ENCODE measurements at regions not wholly inside any gene's neighbourhood (a gene's known extent, or its start where the extent isn't known, plus 50 kb on each side); places are given as distances from the start of the nearest gene placed in this dataset.
"Not testable (repeated sequence)": the region's sequence is repeated elsewhere in the genome, so short reads cannot be mapped to it uniquely, and the experiment has no call there.

DNA sequence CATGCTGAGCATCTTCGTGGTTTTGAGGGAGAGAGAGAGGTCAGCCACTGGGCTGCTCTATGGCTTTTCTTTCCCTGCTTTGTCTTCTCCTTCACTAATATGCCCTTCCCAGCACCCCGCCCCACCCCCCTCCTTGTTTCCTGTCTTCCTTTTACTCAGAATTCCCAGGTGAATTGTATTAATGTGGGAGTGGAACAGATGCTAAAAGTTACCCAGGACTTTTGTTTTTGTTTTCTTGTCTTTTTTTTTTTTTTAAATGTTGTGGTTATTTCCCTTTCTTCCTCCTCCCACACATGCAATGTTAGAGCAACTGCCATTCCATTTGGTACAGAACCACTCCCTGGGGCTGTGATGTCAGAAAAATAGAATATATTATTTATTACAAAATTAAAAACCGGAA lies 442.7 kb upstream of the CD180 start:
- H2AFZ ChIP-seq (ENCODE audit: low read length), result peak overlapping the region; percentile 69
- H3K4me1 ChIP-seq (ENCODE audit: control insufficient read depth in 2 of 2, insufficient read depth in 1 of 2, low read depth in 1 of 2, low read length in 2 of 2), result peaks cover 2 to 3% of the 10 kb centered on the region in 2 donors
- H3K9me3 ChIP-seq (replicated peaks in 1 of 2; ENCODE audit: control insufficient read depth in 2 of 2, insufficient read depth in 1 of 2, low read depth in 1 of 2, low read length in 2 of 2), result peaks cover 0 to 2% of the 10 kb centered on the region in 2 donors
- H3K79me1 ChIP-seq (ENCODE audit: low read depth, low read length), result no peaks in the 10 kb centered on the region
- no peak overlapping the region for H3K4me2 ChIP-seq (ENCODE audit: insufficient read depth, low read length, poor library complexity, severe bottlenecking)
- no peak for DNase-seq (ENCODE audit: low spot score)
- no peak overlapping the region for H3K23ac ChIP-seq (ENCODE audit: low read depth, low read length, poor library complexity)
- no peaks in the 10 kb centered on the region for H3K36me3 ChIP-seq (replicated peaks in 1 of 2; ENCODE audit: control insufficient read depth in 2 of 2, insufficient read depth in 2 of 2, low read length in 2 of 2)
- H4K8ac ChIP-seq (ENCODE audit: low read depth, low read length), result no peak overlapping the region
- H2BK5ac ChIP-seq (ENCODE audit: low read length), result no peak overlapping the region
- H3K18ac ChIP-seq (ENCODE audit: low read length), result no peak overlapping the region
- no peak overlapping the region for H2BK12ac ChIP-seq (ENCODE audit: low read length)
- H3K14ac ChIP-seq (ENCODE audit: low read length), result no peak overlapping the region
- no peak overlapping the region for H3K9ac ChIP-seq (ENCODE audit: low read depth, low read length, poor library complexity)
- H2AK5ac ChIP-seq (ENCODE audit: low read depth, low read length), result no peak overlapping the region
- WGBS, 2 donors (ENCODE audit: extremely low coverage in 2 of 2, insufficient read length in 2 of 2, insufficient replicate concordance in 1 of 2), result no CpG with 5 or more reads among the region's 3 CpGs
- H2BK120ac ChIP-seq (ENCODE audit: low read depth, low read length), result no peak overlapping the region
- H3K4ac ChIP-seq (ENCODE audit: low read length), result no peak overlapping the region
- no peak overlapping the region for H3K4me3 ChIP-seq (ENCODE audit: low read length in 2 of 2)
- H3K27ac ChIP-seq (replicated peaks; ENCODE audit: low read length), result no peak overlapping the region
- no peak overlapping the region for H4K91ac ChIP-seq (ENCODE audit: low read depth, low read length, poor library complexity)
- no peaks in the 10 kb centered on the region for H3K27me3 ChIP-seq (ENCODE audit: control insufficient read depth in 3 of 3, insufficient read depth in 3 of 3, low read depth in 1 of 3, low read length in 3 of 3)
- no peak overlapping the region for H2BK15ac ChIP-seq (ENCODE audit: low read length)

GRCh38 chr5:67636850-67637524 lies 440.4 kb upstream of the CD180 start:
- Histone ChIP-seq H3K79me1 (ENCODE audit: low read depth, low read length) (no peaks in the 10 kb centered on the region), H3K4ac (ENCODE audit: low read length) (no peak overlapping the region), H3K4me3 (ENCODE audit: low read length in 2 of 2) (no peak overlapping the region), H2BK15ac (ENCODE audit: low read length) (no peak overlapping the region), H2BK5ac (ENCODE audit: low read length) (no peak overlapping the region), H3K4me2 (ENCODE audit: insufficient read depth, low read length, poor library complexity, severe bottlenecking) (no peak overlapping the region), H2BK12ac (ENCODE audit: low read length) (no peak overlapping the region), H2AFZ (ENCODE audit: low read length) (no peak overlapping the region), H3K27me3 (ENCODE audit: control insufficient read depth in 3 of 3, insufficient read depth in 3 of 3, low read depth in 1 of 3, low read length in 3 of 3) (no peaks in the 10 kb centered on the region), H2AK5ac (ENCODE audit: low read depth, low read length) (no peak overlapping the region), H3K9ac (ENCODE audit: low read depth, low read length, poor library complexity) (no peak overlapping the region), H3K9me3 (replicated peaks in 1 of 2; ENCODE audit: control insufficient read depth in 2 of 2, insufficient read depth in 1 of 2, low read depth in 1 of 2, low read length in 2 of 2) (peaks cover 3 to 6% of the 10 kb centered on the region in 2 donors), H3K4me1 (ENCODE audit: control insufficient read depth in 2 of 2, insufficient read depth in 1 of 2, low read depth in 1 of 2, low read length in 2 of 2) (peaks cover 2 to 3% of the 10 kb centered on the region in 2 donors), H3K14ac (ENCODE audit: low read length) (no peak overlapping the region), H4K8ac (ENCODE audit: low read depth, low read length) (no peak overlapping the region), H3K36me3 (replicated peaks in 1 of 2; ENCODE audit: control insufficient read depth in 2 of 2, insufficient read depth in 2 of 2, low read length in 2 of 2) (no peaks in the 10 kb centered on the region), H2BK120ac (ENCODE audit: low read depth, low read length) (no peak overlapping the region), H4K91ac (ENCODE audit: low read depth, low read length, poor library complexity) (no peak overlapping the region), H3K18ac (ENCODE audit: low read length) (no peak overlapping the region), H3K27ac (replicated peaks; ENCODE audit: low read length) (no peak overlapping the region), H3K23ac (ENCODE audit: low read depth, low read length, poor library complexity) (no peak overlapping the region)
- no peak for DNase-seq (ENCODE audit: low spot score)
- no CpG with 5 or more reads among the region's 3 CpGs for WGBS, 2 donors (ENCODE audit: extremely low coverage in 2 of 2, insufficient read length in 2 of 2, insufficient replicate concordance in 1 of 2)

GRCh38 chr5:67636091-67636490 lies 439.5 kb upstream of the CD180 start:
- H4K8ac ChIP-seq (ENCODE audit: low read depth, low read length), result no peak overlapping the region
- H3K4me2 ChIP-seq (ENCODE audit: insufficient read depth, low read length, poor library complexity, severe bottlenecking), result no peak overlapping the region
- no peak overlapping the region for H2BK12ac ChIP-seq (ENCODE audit: low read length)
- H2AK5ac ChIP-seq (ENCODE audit: low read depth, low read length), result no peak overlapping the region
- DNase-seq (ENCODE audit: low spot score), result no peak
- H3K23ac ChIP-seq (ENCODE audit: low read depth, low read length, poor library complexity), result no peak overlapping the region
- no peaks in the 10 kb centered on the region for H3K36me3 ChIP-seq (replicated peaks in 1 of 2; ENCODE audit: control insufficient read depth in 2 of 2, insufficient read depth in 2 of 2, low read length in 2 of 2)
- H2BK15ac ChIP-seq (ENCODE audit: low read length), result no peak overlapping the region
- H3K27me3 ChIP-seq (ENCODE audit: control insufficient read depth in 3 of 3, insufficient read depth in 3 of 3, low read depth in 1 of 3, low read length in 3 of 3), result no peaks in the 10 kb centered on the region
- no peak overlapping the region for H4K91ac ChIP-seq (ENCODE audit: low read depth, low read length, poor library complexity)
- H3K9me3 ChIP-seq (replicated peaks in 1 of 2; ENCODE audit: control insufficient read depth in 2 of 2, insufficient read depth in 1 of 2, low read depth in 1 of 2, low read length in 2 of 2), result peaks cover 3 to 6% of the 10 kb centered on the region in 2 donors
- H2BK120ac ChIP-seq (ENCODE audit: low read depth, low read length), result no peak overlapping the region
- peaks cover 2 to 3% of the 10 kb centered on the region in 2 donors for H3K4me1 ChIP-seq (ENCODE audit: control insufficient read depth in 2 of 2, insufficient read depth in 1 of 2, low read depth in 1 of 2, low read length in 2 of 2)
- H3K18ac ChIP-seq (ENCODE audit: low read length), result no peak overlapping the region
- H3K9ac ChIP-seq (ENCODE audit: low read depth, low read length, poor library complexity), result no peak overlapping the region
- H3K4me3 ChIP-seq (ENCODE audit: low read length in 2 of 2), result no peak overlapping the region
- H3K14ac ChIP-seq (ENCODE audit: low read length), result no peak overlapping the region
- WGBS, 2 donors (ENCODE audit: extremely low coverage in 2 of 2, insufficient read length in 2 of 2, insufficient replicate concordance in 1 of 2), result no CpG with 5 or more reads among the region's 1 CpG
- H2AFZ ChIP-seq (ENCODE audit: low read length), result no peak overlapping the region
- H2BK5ac ChIP-seq (ENCODE audit: low read length), result no peak overlapping the region
- H3K27ac ChIP-seq (replicated peaks; ENCODE audit: low read length), result no peak overlapping the region
- H3K79me1 ChIP-seq (ENCODE audit: low read depth, low read length), result no peaks in the 10 kb centered on the region
- no peak overlapping the region for H3K4ac ChIP-seq (ENCODE audit: low read length)

DNA sequence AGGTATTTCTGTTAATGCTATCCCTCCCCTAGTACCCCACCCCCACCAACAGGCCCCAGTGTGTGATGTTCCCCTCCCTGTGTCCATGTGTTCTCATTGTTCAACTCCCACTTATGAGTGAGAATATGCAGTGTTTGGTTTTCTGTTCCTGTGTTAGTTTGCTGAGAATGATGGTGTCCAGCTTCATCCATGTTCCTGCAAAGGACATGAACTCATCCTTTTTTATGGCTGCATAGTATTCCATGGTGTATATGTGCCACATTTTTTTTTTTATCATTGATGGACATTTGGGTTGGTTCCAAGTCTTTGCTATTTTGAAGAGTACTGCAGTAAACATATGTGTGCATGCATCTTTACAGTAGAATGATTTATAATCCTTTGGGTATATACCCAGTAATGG lies 430.5 kb upstream of the CD180 start:
- not testable (repeated sequence) for H2BK15ac ChIP-seq (ENCODE audit: low read length); H3K27ac ChIP-seq (replicated peaks; ENCODE audit: low read length); H3K23ac ChIP-seq (ENCODE audit: low read depth, low read length, poor library complexity); H4K8ac ChIP-seq (ENCODE audit: low read depth, low read length); H2AFZ ChIP-seq (ENCODE audit: low read length); H2BK120ac ChIP-seq (ENCODE audit: low read depth, low read length); H2BK5ac ChIP-seq (ENCODE audit: low read length); H3K4me3 ChIP-seq (ENCODE audit: low read length in 2 of 2); H3K18ac ChIP-seq (ENCODE audit: low read length); DNase-seq (ENCODE audit: low spot score); H3K27me3 ChIP-seq (ENCODE audit: control insufficient read depth in 3 of 3, insufficient read depth in 3 of 3, low read depth in 1 of 3, low read length in 3 of 3); H3K14ac ChIP-seq (ENCODE audit: low read length); H2BK12ac ChIP-seq (ENCODE audit: low read length); H2AK5ac ChIP-seq (ENCODE audit: low read depth, low read length); H3K36me3 ChIP-seq (replicated peaks in 1 of 2; ENCODE audit: control insufficient read depth in 2 of 2, insufficient read depth in 2 of 2, low read length in 2 of 2); H3K4ac ChIP-seq (ENCODE audit: low read length); H3K9me3 ChIP-seq (replicated peaks in 1 of 2; ENCODE audit: control insufficient read depth in 2 of 2, insufficient read depth in 1 of 2, low read depth in 1 of 2, low read length in 2 of 2); H3K79me1 ChIP-seq (ENCODE audit: low read depth, low read length); H4K91ac ChIP-seq (ENCODE audit: low read depth, low read length, poor library complexity); H3K4me1 ChIP-seq (ENCODE audit: control insufficient read depth in 2 of 2, insufficient read depth in 1 of 2, low read depth in 1 of 2, low read length in 2 of 2); H3K4me2 ChIP-seq (ENCODE audit: insufficient read depth, low read length, poor library complexity, severe bottlenecking); H3K9ac ChIP-seq (ENCODE audit: low read depth, low read length, poor library complexity)
